Hepatocyte (in vitro differentiated cells): ENCODE measurements at regions not wholly inside any gene's neighbourhood (a gene's known extent, or its start where the extent isn't known, plus 50 kb on each side); places are given as distances from the start of the nearest gene placed in this dataset.

Source experiments
- DNase-seq: peaks from one replicate; pipeline ENCODE4 v3.0.0-alpha.2; 2016; ENCODE audit warnings: low spot score
- H2AFZ ChIP-seq: fragments of 200-600 bp; sonication (generic); 2 replicates; pipeline ENCODE4 v1.6.0; 2016; ENCODE audit warnings: antibody characterized with exemption, mild to moderate bottlenecking
- H3K27ac ChIP-seq: fragments of 200-600 bp; sonication (generic); 2 replicates; pipeline ENCODE4 v1.5.1; 2016; ENCODE audit warnings: mild to moderate bottlenecking
- H3K27me3 ChIP-seq: fragments of 200-600 bp; sonication (generic); 2 replicates; pipeline ENCODE4 v1.6.1; 2016
- H3K36me3 ChIP-seq: fragments of 200-600 bp; sonication (generic); replicated peaks from 2 replicates; pipeline ENCODE4 v1.5.1; 2016; ENCODE audit warnings: low read depth; ENCODE audit not compliant: insufficient read depth
- H3K4me1 ChIP-seq: fragments of 200-600 bp; sonication (generic); 2 replicates; pipeline ENCODE4 v1.5.1; 2016; ENCODE audit warnings: mild to moderate bottlenecking, moderate library complexity; ENCODE audit not compliant: insufficient read depth
- H3K4me2 ChIP-seq: fragments of 200-600 bp; sonication (generic); 2 replicates; pipeline ENCODE4 v1.6.0; 2016
- H3K4me3 ChIP-seq: fragments of 200-600 bp; sonication (generic); 2 replicates; pipeline ENCODE4 v1.5.1; 2016; ENCODE audit warnings: mild to moderate bottlenecking
- H3K79me2 ChIP-seq: fragments of 200-600 bp; sonication (generic); 2 replicates; pipeline ENCODE4 v1.6.0; 2017; ENCODE audit warnings: mild to moderate bottlenecking
- H3K9me2 ChIP-seq: fragments of 200-600 bp; sonication (generic); replicated peaks from 2 replicates; pipeline ENCODE4 v1.6.0; 2017; ENCODE audit warnings: mild to moderate bottlenecking; ENCODE audit not compliant: insufficient read depth
- H3K9me3 ChIP-seq: fragments of 200-600 bp; sonication (generic); 2 replicates; pipeline ENCODE4 v1.5.1; 2016; ENCODE audit warnings: low read depth, mild to moderate bottlenecking
- H4K20me1 ChIP-seq: fragments of 200-600 bp; sonication (generic); 2 replicates; pipeline ENCODE4 v1.6.0; 2016; ENCODE audit warnings: mild to moderate bottlenecking; ENCODE audit not compliant: insufficient read depth, poor library complexity, severe bottlenecking
- EZH2 ChIP-seq: fragments of 200-600 bp; sonication (generic); IDR thresholded peaks from 2 replicates; pipeline ENCODE4 v1.6.1; 2016; ENCODE audit warnings: antibody characterized with exemption, mild to moderate bottlenecking, borderline replicate concordance
- EZH2phosphoT487 ChIP-seq: fragments of 200-600 bp; sonication (generic); IDR thresholded peaks from one replicate; pipeline ENCODE4 v1.6.1; 2018; ENCODE audit warnings: antibody characterized with exemption, mild to moderate bottlenecking, low read depth, moderate library complexity; ENCODE audit not compliant: unreplicated experiment, severe bottlenecking
- WGBS: methylation state at CpG from one replicate; pipeline ENCODE4 v1.1.6; 2016; ENCODE audit warnings: low lambda C conversion rate; ENCODE audit errors: missing lambda C conversion rate; 5-methylcytosine and 5-hydroxymethylcytosine counted together
- TF ChIP-seq, protein P1 (sequence below): fragments of 200-600 bp; sonication (generic); IDR thresholded peaks from 2 replicates; pipeline ENCODE4 v1.5.1; 2016; ENCODE audit warnings: antibody characterized with exemption, mild to moderate bottlenecking; ENCODE audit not compliant: poor library complexity

DNA sequence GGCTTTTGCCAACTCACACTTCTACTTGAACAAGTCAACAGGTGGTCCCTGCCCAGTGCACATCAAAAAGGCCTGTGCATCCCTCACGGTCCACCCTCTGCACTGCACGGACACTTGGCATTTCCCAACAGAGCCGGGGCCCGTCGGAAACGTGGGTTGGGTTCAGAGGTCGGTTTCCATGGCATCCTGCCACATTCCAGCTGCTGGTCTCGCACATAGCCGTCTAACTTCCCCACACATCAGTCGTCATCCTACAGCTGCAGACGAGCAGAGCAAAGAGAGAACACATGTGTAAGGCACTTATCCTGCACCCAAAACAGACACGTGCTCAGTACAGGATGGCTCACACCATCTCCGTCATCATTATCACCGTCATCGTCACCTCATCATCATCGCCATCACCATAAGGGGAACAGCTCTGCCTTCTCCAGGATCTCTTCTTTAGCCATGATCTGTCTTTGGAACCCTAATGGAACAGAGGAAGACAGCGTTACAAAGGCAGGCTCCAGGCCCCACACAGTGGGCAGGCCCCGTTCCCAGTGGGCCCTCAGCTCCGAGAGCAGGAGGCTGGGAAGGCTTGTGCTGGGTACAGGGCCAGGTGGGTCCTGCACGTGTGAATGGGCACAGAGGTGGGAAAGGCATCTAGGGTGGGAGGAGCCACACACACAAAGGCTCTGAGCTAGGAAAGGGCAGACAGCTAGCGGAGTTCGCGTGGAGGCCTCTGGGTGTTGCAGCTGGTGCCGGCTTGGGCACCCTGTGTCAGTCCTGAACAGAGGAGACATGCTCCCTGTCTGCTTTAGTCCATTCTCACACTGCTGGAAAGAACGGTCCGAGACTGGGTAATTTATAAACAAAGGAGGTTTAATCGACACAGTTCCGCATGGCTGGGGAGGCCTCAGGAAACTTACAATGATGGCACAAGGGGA, 170.8 kb upstream of the SOX1 start:
- Histone ChIP-seq H3K4me1 (peaks cover 11% of the 10 kb centered on the region), H3K27me3 (peaks cover 38% of the 10 kb centered on the region), H2AFZ (no peak overlapping the region), H3K9me2 (no peaks in the 10 kb centered on the region), H3K79me2 (no peaks in the 10 kb centered on the region), H3K36me3 (no peaks in the 10 kb centered on the region), H4K20me1 (no peaks in the 10 kb centered on the region), H3K4me2 (no peak overlapping the region), H3K27ac (no peak overlapping the region), H3K4me3 (no peak overlapping the region), H3K9me3 (no peaks in the 10 kb centered on the region)
- DNase-seq, result no peak
- 88% methylated on average over 28 of the region's 28 CpGs for WGBS
- TF ChIP-seq EZH2phosphoT487 (no peak), EZH2 (no peak)
- TF ChIP-seq, protein P1, sequence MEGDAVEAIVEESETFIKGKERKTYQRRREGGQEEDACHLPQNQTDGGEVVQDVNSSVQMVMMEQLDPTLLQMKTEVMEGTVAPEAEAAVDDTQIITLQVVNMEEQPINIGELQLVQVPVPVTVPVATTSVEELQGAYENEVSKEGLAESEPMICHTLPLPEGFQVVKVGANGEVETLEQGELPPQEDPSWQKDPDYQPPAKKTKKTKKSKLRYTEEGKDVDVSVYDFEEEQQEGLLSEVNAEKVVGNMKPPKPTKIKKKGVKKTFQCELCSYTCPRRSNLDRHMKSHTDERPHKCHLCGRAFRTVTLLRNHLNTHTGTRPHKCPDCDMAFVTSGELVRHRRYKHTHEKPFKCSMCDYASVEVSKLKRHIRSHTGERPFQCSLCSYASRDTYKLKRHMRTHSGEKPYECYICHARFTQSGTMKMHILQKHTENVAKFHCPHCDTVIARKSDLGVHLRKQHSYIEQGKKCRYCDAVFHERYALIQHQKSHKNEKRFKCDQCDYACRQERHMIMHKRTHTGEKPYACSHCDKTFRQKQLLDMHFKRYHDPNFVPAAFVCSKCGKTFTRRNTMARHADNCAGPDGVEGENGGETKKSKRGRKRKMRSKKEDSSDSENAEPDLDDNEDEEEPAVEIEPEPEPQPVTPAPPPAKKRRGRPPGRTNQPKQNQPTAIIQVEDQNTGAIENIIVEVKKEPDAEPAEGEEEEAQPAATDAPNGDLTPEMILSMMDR, result no peak

DNA sequence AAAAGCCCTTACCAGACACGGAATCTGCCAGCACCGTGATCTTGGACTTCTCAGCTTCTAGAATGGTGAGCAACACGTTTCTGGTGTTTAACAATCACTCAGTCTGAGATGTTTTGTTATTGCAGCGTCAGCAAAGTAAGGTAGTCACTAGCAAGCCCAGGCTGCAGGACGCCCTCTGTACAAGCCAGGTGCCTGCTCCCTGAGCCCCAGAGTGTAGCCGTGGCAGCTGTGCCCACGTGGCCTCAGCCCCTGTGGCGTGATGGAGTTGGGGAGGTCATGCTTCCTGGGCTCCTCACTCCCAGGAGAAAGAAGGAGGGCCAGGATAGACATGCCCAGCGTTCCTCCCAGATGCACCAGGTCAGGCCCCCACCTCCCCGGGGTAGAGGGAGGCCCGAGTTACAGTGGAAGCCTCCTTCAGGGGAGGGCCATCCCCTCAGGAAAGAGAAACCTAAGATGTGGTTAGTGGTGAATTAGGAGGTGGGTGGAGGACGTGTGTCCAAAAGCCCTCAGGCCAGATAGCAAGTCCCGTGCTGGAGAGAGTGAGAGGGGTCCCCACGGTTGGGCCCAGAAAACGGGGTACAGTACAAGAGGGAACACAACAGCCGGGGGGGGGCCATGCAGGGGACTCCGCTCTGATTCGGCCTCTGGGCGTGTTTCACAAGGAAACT, 169.6 kb upstream of the SOX1 start:
- Histone ChIP-seq H3K79me2 (no peaks in the 10 kb centered on the region), H3K27ac (no peak overlapping the region), H4K20me1 (no peaks in the 10 kb centered on the region), H3K27me3 (peaks cover 26% of the 10 kb centered on the region), H3K4me2 (no peak overlapping the region), H3K36me3 (no peaks in the 10 kb centered on the region), H3K9me2 (no peaks in the 10 kb centered on the region), H2AFZ (no peak overlapping the region), H3K9me3 (no peaks in the 10 kb centered on the region), H3K4me1 (peaks cover 11% of the 10 kb centered on the region), H3K4me3 (no peak overlapping the region)
- DNase-seq, result no peak
- TF ChIP-seq EZH2phosphoT487 (no peak), EZH2 (no peak)
- TF ChIP-seq, protein P1, result no peak
- WGBS, result 69% methylated on average over 19 of the region's 19 CpGs

DNA sequence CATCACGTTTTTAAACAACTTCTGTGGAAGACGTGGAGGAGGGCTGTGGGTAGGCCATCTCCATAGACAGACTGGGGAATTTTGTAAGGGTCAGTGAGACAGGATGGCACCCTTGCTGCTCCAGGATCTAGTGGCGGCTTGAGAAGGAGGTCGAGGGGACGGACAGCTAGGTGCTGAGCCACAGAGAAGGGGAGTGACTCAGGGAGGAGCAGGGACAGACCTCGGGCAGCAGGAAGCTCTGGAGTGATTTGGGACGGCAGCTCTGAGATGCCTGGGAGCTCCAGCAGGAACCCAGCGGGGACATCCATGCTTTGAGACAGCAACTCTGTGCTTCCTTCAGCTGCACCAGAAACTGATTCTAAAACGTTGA, 169.1 kb upstream of the SOX1 start:
- H4K20me1 ChIP-seq, result no peaks in the 10 kb centered on the region
- no peaks in the 10 kb centered on the region for H3K9me3 ChIP-seq
- H3K36me3 ChIP-seq, result no peaks in the 10 kb centered on the region
- no peak overlapping the region for H3K4me2 ChIP-seq
- peaks cover 9% of the 10 kb centered on the region for H3K4me1 ChIP-seq
- H3K27me3 ChIP-seq, result peaks cover 21% of the 10 kb centered on the region
- TF ChIP-seq, protein P1, result no peak
- TF ChIP-seq EZH2, result no peak
- TF ChIP-seq EZH2phosphoT487, result no peak
- DNase-seq, result no peak
- no peaks in the 10 kb centered on the region for H3K9me2 ChIP-seq
- no peak overlapping the region for H3K27ac ChIP-seq
- H3K79me2 ChIP-seq, result no peaks in the 10 kb centered on the region
- WGBS, result 72% methylated on average over 9 of the region's 9 CpGs
- H3K4me3 ChIP-seq, result no peak overlapping the region
- H2AFZ ChIP-seq, result no peak overlapping the region
